ENCODE measurements at regions not wholly inside any gene's neighbourhood (a gene's known extent, or its start where the extent isn't known, plus 50 kb on each side); places are given as distances from the start of the nearest gene placed in this dataset.
"Not testable (repeated sequence)": the region's sequence is repeated elsewhere in the genome, so short reads cannot be mapped to it uniquely, and the experiment has no call there.

- not testable (repeated sequence) for TF ChIP-seq CTCF, POLR2A (IDR thresholded peaks at IDR 0.05)
Measured at GRCh38 chr11:67781967-67782366, 107.5 kb upstream of the ALDH3B2 start.

Data from esophagus squamous epithelium (tissue), 4 donors.